Mucosa of descending colon (tissue), 3 donors: ENCODE measurements at regions not wholly inside any gene's neighbourhood (a gene's known extent, or its start where the extent isn't known, plus 50 kb on each side); places are given as distances from the start of the nearest gene placed in this dataset.

Experiments used
- ATAC-seq: fragments of 200-7000 bp; cut with Tn5 transposase; one replicate; pipeline ENCODE4 v1.9.1; 2020; ENCODE audit warnings: mild to moderate bottlenecking, moderate library complexity
- DNase-seq, 3 donors: peaks; one replicate each; pipeline ENCODE4 v3.0.0-alpha.2; 2020
- H3K36me3 ChIP-seq: fragments of 200-600 bp; one replicate; pipeline ENCODE4 v1.8.0; 2021; ENCODE audit warnings: low read depth, mild to moderate bottlenecking
- H3K4me1 ChIP-seq: fragments of 200-600 bp; one replicate; pipeline ENCODE4 v1.8.0; 2021; ENCODE audit warnings: low read depth, mild to moderate bottlenecking
- H3K4me3 ChIP-seq: fragments of 200-600 bp; one replicate; pipeline ENCODE4 v1.8.0; 2021; ENCODE audit warnings: mild to moderate bottlenecking
- H3K9me3 ChIP-seq: fragments of 200-600 bp; one replicate; pipeline ENCODE4 v1.8.0; 2021; ENCODE audit warnings: mild to moderate bottlenecking
- CTCF ChIP-seq: fragments of 200-600 bp; IDR thresholded peaks from one replicate; pipeline ENCODE4 v1.8.0; 2022; ENCODE audit warnings: antibody characterized with exemption, mild to moderate bottlenecking
- intact Hi-C, 2 donors: fragments of 100-400 bp; cut with DNase I in 1 of 2; cut with micrococcal nuclease in 1 of 2; formaldehyde crosslinking; loops; one replicate each; pipeline versions ENCODE4 v1.11.0 to v1.11.1; 2022; cut with DNase I, micrococcal nuclease
- donor health status: DM: no; HTN: no; CAD: no; lungs with moderate emphysema.
- donor health status: DM: no; HTN: no; CAD: no.
- donor health status: DM: no; HTN: yes; CAD: no.

GRCh38 chr3:31142139-31142538, 247.7 kb upstream of the GADL1 start:
- DNase-seq, result no peak
- intact Hi-C loops, result no loop called here
- no peaks in the 10 kb centered on the region for H3K36me3 ChIP-seq
- no peak overlapping the region for H3K4me3 ChIP-seq
- no peak for ATAC-seq
- H3K9me3 ChIP-seq, result peaks cover 4% of the 10 kb centered on the region
- no peak for TF ChIP-seq CTCF
- no peaks in the 10 kb centered on the region for H3K4me1 ChIP-seq

DNA sequence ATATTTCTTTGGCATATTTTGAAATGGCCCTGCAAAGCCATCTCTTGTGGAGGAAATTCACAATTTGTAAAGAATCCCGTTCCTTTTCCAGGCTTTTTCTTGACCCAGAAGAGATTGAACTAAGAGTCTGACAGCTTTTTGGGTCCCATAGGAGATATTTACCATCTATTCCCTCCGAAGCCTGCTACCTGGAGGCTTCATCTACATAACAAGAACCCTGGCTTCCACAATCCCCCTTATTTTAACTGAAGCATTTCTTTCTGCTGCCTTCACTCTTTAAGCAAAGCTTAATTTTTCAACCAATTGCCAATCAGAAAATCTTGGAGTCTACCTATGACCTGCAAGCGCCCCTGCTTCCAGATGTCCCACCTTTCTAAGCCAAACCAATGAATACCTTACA, 248.1 kb upstream of the GADL1 start:
- intact Hi-C loops, result no loop called here
- TF ChIP-seq CTCF, result no peak
- H3K4me3 ChIP-seq, result no peak overlapping the region
- ATAC-seq (no peak), DNase-seq (no peak)
- no peaks in the 10 kb centered on the region for H3K4me1 ChIP-seq
- peaks cover 6% of the 10 kb centered on the region for H3K9me3 ChIP-seq
- no peaks in the 10 kb centered on the region for H3K36me3 ChIP-seq

DNA sequence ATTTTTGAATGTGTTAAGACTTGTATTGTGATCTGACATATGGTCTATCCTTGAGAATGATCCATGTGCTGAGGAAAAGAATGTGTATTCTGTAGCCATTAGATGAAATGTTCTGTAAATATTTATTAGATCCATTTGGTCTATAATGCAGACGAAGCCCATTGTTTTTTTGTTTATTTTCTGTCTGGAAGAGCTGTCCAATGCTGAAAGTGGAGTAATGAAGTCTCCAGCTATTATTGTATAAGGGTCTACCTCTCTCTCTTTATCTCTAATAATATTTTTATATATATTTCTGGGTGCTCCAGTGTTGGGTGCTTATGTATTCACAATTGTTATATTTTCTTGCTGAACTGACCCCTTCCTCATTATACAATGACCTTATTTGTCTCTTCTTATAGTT, 250.6 kb upstream of the GADL1 start:
- Histone ChIP-seq H3K36me3 (no peaks in the 10 kb centered on the region), H3K4me3 (no peak overlapping the region), H3K4me1 (no peaks in the 10 kb centered on the region), H3K9me3 (peaks cover 9% of the 10 kb centered on the region)
- intact Hi-C loops, result no loop called here
- no peak for DNase-seq
- ATAC-seq, result no peak
- TF ChIP-seq CTCF, result no peak

GRCh38 chr3:31147550-31147949, 253.1 kb upstream of the GADL1 start:
- no peak for TF ChIP-seq CTCF
- H3K9me3 ChIP-seq, result peaks cover 10% of the 10 kb centered on the region
- no peak overlapping the region for H3K4me3 ChIP-seq
- intact Hi-C loops, result no loop called here
- no peaks in the 10 kb centered on the region for H3K4me1 ChIP-seq
- no peaks in the 10 kb centered on the region for H3K36me3 ChIP-seq
- no peak for ATAC-seq
- no peak for DNase-seq

DNA sequence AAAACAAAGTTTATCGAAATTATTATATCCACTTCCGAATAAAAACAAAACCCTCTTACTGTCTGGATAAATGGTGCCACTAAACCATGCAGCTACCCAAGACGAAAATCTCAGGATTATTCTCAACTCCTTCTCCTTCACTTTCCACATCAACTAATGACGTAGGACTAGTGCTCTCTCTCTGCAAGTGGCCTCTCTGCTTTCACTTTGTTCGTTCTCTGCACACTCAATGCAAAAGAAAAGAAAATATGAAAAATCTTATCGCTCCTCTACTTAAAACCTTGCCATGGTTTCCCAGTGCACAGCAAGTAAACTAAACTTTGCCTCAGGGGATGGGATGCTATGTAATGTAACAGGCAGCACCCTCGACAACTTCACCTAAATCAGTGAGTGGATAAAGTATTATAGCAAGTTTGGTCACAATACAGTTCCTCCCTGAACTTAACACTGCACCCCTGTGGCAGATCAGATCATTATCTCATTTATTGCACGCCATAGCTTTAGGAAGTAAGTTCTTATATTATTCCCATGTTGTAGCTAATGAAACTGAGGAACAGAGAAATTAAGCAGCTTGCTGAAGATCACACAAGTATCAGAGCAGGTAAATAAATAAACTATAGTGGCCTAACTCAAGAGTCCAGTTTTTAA, 262.7 kb upstream of the GADL1 start:
- no peak for ATAC-seq
- TF ChIP-seq CTCF, result no peak
- DNase-seq, result no peak
- Histone ChIP-seq H3K9me3 (no peaks in the 10 kb centered on the region), H3K4me3 (no peak overlapping the region), H3K4me1 (no peaks in the 10 kb centered on the region), H3K36me3 (no peaks in the 10 kb centered on the region)
- intact Hi-C loops, result no loop called here
